H9 (cell line): ENCODE measurements at regions not wholly inside any gene's neighbourhood (a gene's known extent, or its start where the extent isn't known, plus 50 kb on each side); places are given as distances from the start of the nearest gene placed in this dataset.

Experiments used
- DNase-seq: peaks from one replicate; pipeline ENCODE4 v3.0.0-alpha.2; 2017
- H2AFZ ChIP-seq: one replicate; pipeline ENCODE4 v1.6.1; 2013; ENCODE audit warnings: mild to moderate bottlenecking, low read length, control low read depth, moderate library complexity
- H2AK5ac ChIP-seq: 2 replicates; pipeline ENCODE4 v1.6.1; 2013; ENCODE audit warnings: low read length, control low read depth, mixed read lengths; ENCODE audit not compliant: insufficient read length
- H2BK120ac ChIP-seq: one replicate; pipeline ENCODE4 v1.6.1; 2013; ENCODE audit warnings: low read depth, mild to moderate bottlenecking, low read length, control low read depth, inconsistent platforms; ENCODE audit not compliant: poor library complexity, severe bottlenecking
- H2BK12ac ChIP-seq: 2 replicates; pipeline ENCODE4 v1.6.1; 2013; ENCODE audit warnings: low read length, control low read depth, mixed read lengths, low read depth; ENCODE audit not compliant: insufficient read length
- H2BK15ac ChIP-seq: 2 replicates; pipeline ENCODE4 v1.6.1; 2013; ENCODE audit warnings: low read depth, low read length, control low read depth
- H2BK20ac ChIP-seq: one replicate; pipeline ENCODE4 v1.6.1; 2013; ENCODE audit warnings: low read depth, mild to moderate bottlenecking, low read length, control low read depth, inconsistent platforms; ENCODE audit not compliant: poor library complexity, severe bottlenecking
- H2BK5ac ChIP-seq: 2 replicates; pipeline ENCODE4 v1.6.1; 2013; ENCODE audit warnings: low read length, control low read depth, mixed read lengths; ENCODE audit not compliant: insufficient read length
- H3K14ac ChIP-seq: 2 replicates; pipeline ENCODE4 v1.6.1; 2013; ENCODE audit warnings: low read length, control low read depth; ENCODE audit not compliant: insufficient read depth
- H3K18ac ChIP-seq: 2 replicates; pipeline ENCODE4 v1.6.1; 2013; ENCODE audit warnings: low read depth, mild to moderate bottlenecking, mixed read lengths, low read length, control low read depth; ENCODE audit not compliant: insufficient read length
- H3K23ac ChIP-seq: 2 replicates; pipeline ENCODE4 v1.6.1; 2013; ENCODE audit warnings: low read length, control low read depth, mixed read lengths, low read depth; ENCODE audit not compliant: insufficient read length
- H3K23me2 ChIP-seq: 2 replicates; pipeline ENCODE4 v1.6.1; 2013; ENCODE audit warnings: low read depth, mild to moderate bottlenecking, mixed read lengths, low read length, control low read depth; ENCODE audit not compliant: insufficient read length, poor library complexity, severe bottlenecking
- H3K27ac ChIP-seq: 2 replicates; pipeline ENCODE4 v1.5.1; 2013; ENCODE audit warnings: low read length, control low read depth, mixed read lengths, low read depth; ENCODE audit not compliant: insufficient read length
- H3K27me3 ChIP-seq: 2 replicates; pipeline ENCODE4 v1.6.1; 2013; ENCODE audit warnings: low read length, control low read depth, inconsistent platforms; ENCODE audit not compliant: insufficient read depth
- H3K4ac ChIP-seq: 2 replicates; pipeline ENCODE4 v1.6.1; 2013; ENCODE audit warnings: low read depth, mild to moderate bottlenecking, control low read depth, inconsistent platforms, low read length, moderate library complexity
- H3K4me1 ChIP-seq: 2 replicates; pipeline ENCODE4 v1.6.1; 2013; ENCODE audit warnings: low read length, control low read depth, inconsistent platforms; ENCODE audit not compliant: insufficient read depth
- H3K4me2 ChIP-seq: 2 replicates; pipeline ENCODE4 v1.6.1; 2013; ENCODE audit warnings: low read length, control low read depth, mixed read lengths; ENCODE audit not compliant: insufficient read length, insufficient read depth
- H3K56ac ChIP-seq: 2 replicates; pipeline ENCODE4 v1.6.1; 2013; ENCODE audit warnings: low read depth, mild to moderate bottlenecking, mixed read lengths, low read length, control low read depth; ENCODE audit not compliant: insufficient read length
- H3K79me1 ChIP-seq: 2 replicates; pipeline ENCODE4 v1.6.1; 2013; ENCODE audit warnings: low read depth, mild to moderate bottlenecking, moderate library complexity, low read length, control low read depth, inconsistent platforms; ENCODE audit not compliant: insufficient read depth, poor library complexity, severe bottlenecking
- H3K79me2 ChIP-seq: 2 replicates; pipeline ENCODE4 v1.6.1; 2013; ENCODE audit warnings: low read length, control low read depth, inconsistent platforms; ENCODE audit not compliant: insufficient read depth
- H3K9ac ChIP-seq: 2 replicates; pipeline ENCODE4 v1.6.1; 2013; ENCODE audit warnings: low read length, control low read depth, mixed read lengths; ENCODE audit not compliant: insufficient read length; ENCODE audit errors: extremely low read depth
- H3K9me3 ChIP-seq: one replicate; pipeline ENCODE4 v1.6.1; 2013; ENCODE audit warnings: low read depth, low read length, inconsistent platforms; ENCODE audit not compliant: control insufficient read depth
- H3T11ph ChIP-seq: one replicate; pipeline ENCODE4 v1.6.1; 2013; ENCODE audit warnings: mild to moderate bottlenecking, low read length, control low read depth, inconsistent platforms
- H4K20me1 ChIP-seq: one replicate; pipeline ENCODE4 v1.6.1; 2013; ENCODE audit not compliant: control insufficient read depth, insufficient read length, insufficient read depth
- H4K5ac ChIP-seq: 2 replicates; pipeline ENCODE4 v1.6.1; 2013; ENCODE audit warnings: low read depth, mild to moderate bottlenecking, mixed read lengths, low read length, control low read depth; ENCODE audit not compliant: insufficient read length
- H4K8ac ChIP-seq: replicated peaks from 2 replicates; pipeline ENCODE4 v1.6.1; 2013; ENCODE audit warnings: low read length, control low read depth, mixed read lengths, low read depth; ENCODE audit not compliant: insufficient read length
- H4K91ac ChIP-seq: 2 replicates; pipeline ENCODE4 v1.6.1; 2013; ENCODE audit warnings: low read depth, mild to moderate bottlenecking, moderate library complexity, mixed read lengths, low read length, control low read depth; ENCODE audit not compliant: insufficient read length
- H3K27ac Mint-ChIP-seq, 3 experiments: 2 replicates in 2 of 3; 3 replicates in 1 of 3; pipeline ENCODE4 v1.8.0; 2020 to 2021; ENCODE audit warnings: mixed read lengths in 3 of 3, mild to moderate bottlenecking in 1 of 3, moderate library complexity in 1 of 3
- H3K27me3 Mint-ChIP-seq: 2 replicates; pipeline ENCODE4 v1.8.0; 2021; ENCODE audit warnings: low read depth, mild to moderate bottlenecking, moderate library complexity, mixed read lengths
- H3K36me3 Mint-ChIP-seq, 3 experiments: 2 replicates in 2 of 3; 3 replicates in 1 of 3; pipeline ENCODE4 v1.8.0; 2020 to 2021; ENCODE audit warnings: low read depth in 3 of 3, mixed read lengths in 3 of 3; ENCODE audit not compliant: insufficient read depth in 1 of 3
- H3K4me1 Mint-ChIP-seq, 2 experiments: 2 replicates each; pipeline ENCODE4 v1.8.0; 2020; ENCODE audit warnings: mixed read lengths in 2 of 2
- H3K4me3 Mint-ChIP-seq, 2 experiments: 2 replicates in 1 of 2; 3 replicates in 1 of 2; pipeline ENCODE4 v1.8.0; 2020 to 2021; ENCODE audit warnings: mild to moderate bottlenecking in 2 of 2, mixed read lengths in 2 of 2, moderate library complexity in 1 of 2
- H3K9me3 Mint-ChIP-seq, 2 experiments: 2 replicates in 1 of 2; 3 replicates in 1 of 2; pipeline ENCODE4 v1.8.0; 2020; ENCODE audit warnings: mild to moderate bottlenecking in 2 of 2, mixed read lengths in 2 of 2, moderate library complexity in 1 of 2
- WGBS: extraction: QIAGEN DNeasy Blood & Tissue Kit; methylation state at CpG from one replicate; pipeline ENCODE4 v1.1.7; 2013; ENCODE audit warnings: missing lambda C conversion rate, low lambda C conversion rate, mixed read lengths; ENCODE audit not compliant: insufficient read length; ENCODE audit errors: extremely low coverage; 5-methylcytosine and 5-hydroxymethylcytosine counted together
- TF ChIP-seq, protein P1 (sequence below): fragments of 200-600 bp; sonication (generic); conservative IDR thresholded peaks from 3 replicates; pipeline ENCODE4 v1.8.0; 2021; ENCODE audit warnings: antibody characterized with exemption, mild to moderate bottlenecking

DNA sequence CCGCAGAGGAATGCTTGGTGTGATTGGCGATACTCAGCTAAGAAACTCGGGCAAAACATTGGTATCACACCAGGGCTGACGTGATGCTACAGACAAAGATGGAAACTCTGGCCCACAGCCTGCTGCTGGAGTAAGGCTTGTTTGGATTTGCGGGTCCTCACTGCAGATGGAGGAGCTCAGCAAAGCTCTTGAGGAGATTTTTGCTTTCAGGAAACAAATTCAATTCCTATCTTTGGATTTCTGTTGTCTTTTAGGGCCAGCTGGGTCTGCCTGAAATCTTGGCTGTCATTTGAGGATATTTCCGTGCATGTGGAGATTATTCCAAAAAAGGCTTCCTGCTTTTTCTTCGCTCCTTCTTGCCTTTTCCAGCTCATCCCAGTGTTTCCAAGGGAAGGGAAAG, 475.8 kb downstream of the TSN start:
- H3K23ac ChIP-seq, result no peak overlapping the region
- no CpG with 5 or more reads among the region's 7 CpGs for WGBS
- no peak overlapping the region for H3T11ph ChIP-seq
- H2BK120ac ChIP-seq, result no peak overlapping the region
- peaks cover 4% of the 10 kb centered on the region for H3K27me3 Mint-ChIP-seq
- H3K9me3 ChIP-seq, result no peaks in the 10 kb centered on the region
- no peak overlapping the region for H3K14ac ChIP-seq
- no peak overlapping the region for H2BK20ac ChIP-seq
- H3K27ac Mint-ChIP-seq, result no peak overlapping the region
- H3K27ac ChIP-seq, result no peak overlapping the region
- no peaks in the 10 kb centered on the region for H3K79me2 ChIP-seq
- H3K4me1 ChIP-seq, result no peaks in the 10 kb centered on the region
- H3K4me3 Mint-ChIP-seq, result no peak overlapping the region
- H3K18ac ChIP-seq, result no peak overlapping the region
- H3K9ac ChIP-seq, result no peak overlapping the region
- no peak overlapping the region for H2AFZ ChIP-seq
- no peaks in the 10 kb centered on the region for H4K20me1 ChIP-seq
- no peak overlapping the region for H4K91ac ChIP-seq
- no peak for DNase-seq
- H3K79me1 ChIP-seq, result no peaks in the 10 kb centered on the region
- H4K8ac ChIP-seq, result no peak overlapping the region
- TF ChIP-seq, protein P1, sequence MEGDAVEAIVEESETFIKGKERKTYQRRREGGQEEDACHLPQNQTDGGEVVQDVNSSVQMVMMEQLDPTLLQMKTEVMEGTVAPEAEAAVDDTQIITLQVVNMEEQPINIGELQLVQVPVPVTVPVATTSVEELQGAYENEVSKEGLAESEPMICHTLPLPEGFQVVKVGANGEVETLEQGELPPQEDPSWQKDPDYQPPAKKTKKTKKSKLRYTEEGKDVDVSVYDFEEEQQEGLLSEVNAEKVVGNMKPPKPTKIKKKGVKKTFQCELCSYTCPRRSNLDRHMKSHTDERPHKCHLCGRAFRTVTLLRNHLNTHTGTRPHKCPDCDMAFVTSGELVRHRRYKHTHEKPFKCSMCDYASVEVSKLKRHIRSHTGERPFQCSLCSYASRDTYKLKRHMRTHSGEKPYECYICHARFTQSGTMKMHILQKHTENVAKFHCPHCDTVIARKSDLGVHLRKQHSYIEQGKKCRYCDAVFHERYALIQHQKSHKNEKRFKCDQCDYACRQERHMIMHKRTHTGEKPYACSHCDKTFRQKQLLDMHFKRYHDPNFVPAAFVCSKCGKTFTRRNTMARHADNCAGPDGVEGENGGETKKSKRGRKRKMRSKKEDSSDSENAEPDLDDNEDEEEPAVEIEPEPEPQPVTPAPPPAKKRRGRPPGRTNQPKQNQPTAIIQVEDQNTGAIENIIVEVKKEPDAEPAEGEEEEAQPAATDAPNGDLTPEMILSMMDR, result no peak
- no peak overlapping the region for H3K4me2 ChIP-seq
- no peak overlapping the region for H3K4ac ChIP-seq
- H3K9me3 Mint-ChIP-seq, result no peaks in the 10 kb centered on the region
- H3K23me2 ChIP-seq, result no peaks in the 10 kb centered on the region
- H4K5ac ChIP-seq, result no peak overlapping the region
- H3K27me3 ChIP-seq, result no peaks in the 10 kb centered on the region
- no peak overlapping the region for H2AK5ac ChIP-seq
- no peak overlapping the region for H3K56ac ChIP-seq
- no peaks in the 10 kb centered on the region for H3K4me1 Mint-ChIP-seq
- no peaks in the 10 kb centered on the region for H3K36me3 Mint-ChIP-seq
- no peak overlapping the region for H2BK15ac ChIP-seq
- H2BK5ac ChIP-seq, result no peak overlapping the region
- no peak overlapping the region for H2BK12ac ChIP-seq
